ENCODE measurements at regions not wholly inside any gene's neighbourhood (a gene's known extent, or its start where the extent isn't known, plus 50 kb on each side); places are given as distances from the start of the nearest gene placed in this dataset.

- Histone ChIP-seq H3K9ac (no peak overlapping the region), H3K4me3 (IDR thresholded peaks at IDR 0.05; ENCODE audit: insufficient read depth, low read depth, low read length) (no peak overlapping the region), H4K20me1 (ENCODE audit: insufficient read depth) (no peaks in the 10 kb centered on the region), H3K79me2 (ENCODE audit: insufficient read depth, low read depth) (no peaks in the 10 kb centered on the region), H3K4me2 (no peak overlapping the region), H3K27me3 (ENCODE audit: insufficient read depth, low read depth) (no peaks in the 10 kb centered on the region), H2AFZ (ENCODE audit: low read depth) (no peak overlapping the region), H3K36me3 (ENCODE audit: insufficient read depth) (no peaks in the 10 kb centered on the region), H3K27ac (no peak overlapping the region), H3K4me1 (ENCODE audit: low read depth, poor library complexity, severe bottlenecking) (no peaks in the 10 kb centered on the region)
- no peak for TF ChIP-seq CTCF (conservative IDR thresholded peaks at IDR 0.05; ENCODE audit: low read depth, low read length)
Measured at GRCh38 chr18:6613581-6613980, 115.9 kb upstream of the ARHGAP28 start.

GRCh38 chr18:6614952-6615351 lies 114.6 kb upstream of the ARHGAP28 start:
- Histone ChIP-seq H3K4me3 (IDR thresholded peaks at IDR 0.05; ENCODE audit: insufficient read depth, low read depth, low read length) (no peak overlapping the region), H2AFZ (ENCODE audit: low read depth) (no peak overlapping the region), H3K27ac (no peak overlapping the region), H3K4me1 (ENCODE audit: low read depth, poor library complexity, severe bottlenecking) (no peaks in the 10 kb centered on the region), H4K20me1 (ENCODE audit: insufficient read depth) (no peaks in the 10 kb centered on the region), H3K27me3 (ENCODE audit: insufficient read depth, low read depth) (no peaks in the 10 kb centered on the region), H3K36me3 (ENCODE audit: insufficient read depth) (no peaks in the 10 kb centered on the region), H3K9ac (no peak overlapping the region), H3K4me2 (no peak overlapping the region), H3K79me2 (ENCODE audit: insufficient read depth, low read depth) (no peaks in the 10 kb centered on the region)
- TF ChIP-seq CTCF (conservative IDR thresholded peaks at IDR 0.05; ENCODE audit: low read depth, low read length): no peak

- no peaks in the 10 kb centered on the region for H4K20me1 ChIP-seq (ENCODE audit: insufficient read depth)
- H3K27ac ChIP-seq: no peak overlapping the region
- no peak overlapping the region for H3K4me3 ChIP-seq (IDR thresholded peaks at IDR 0.05; ENCODE audit: insufficient read depth, low read depth, low read length)
- no peak for TF ChIP-seq CTCF (conservative IDR thresholded peaks at IDR 0.05; ENCODE audit: low read depth, low read length)
- no peak overlapping the region for H3K4me2 ChIP-seq
- H3K79me2 ChIP-seq (ENCODE audit: insufficient read depth, low read depth): no peaks in the 10 kb centered on the region
- no peaks in the 10 kb centered on the region for H3K27me3 ChIP-seq (ENCODE audit: insufficient read depth, low read depth)
- H3K36me3 ChIP-seq (ENCODE audit: insufficient read depth): no peaks in the 10 kb centered on the region
- no peaks in the 10 kb centered on the region for H3K4me1 ChIP-seq (ENCODE audit: low read depth, poor library complexity, severe bottlenecking)
- no peak overlapping the region for H2AFZ ChIP-seq (ENCODE audit: low read depth)
- no peak overlapping the region for H3K9ac ChIP-seq
Measured at GRCh38 chr18:6616981-6617380, 112.5 kb upstream of the ARHGAP28 start.

GRCh38 chr18:6621437-6621836 lies 108.1 kb upstream of the ARHGAP28 start:
- H3K4me1 ChIP-seq (ENCODE audit: low read depth, poor library complexity, severe bottlenecking): no peaks in the 10 kb centered on the region
- no peak overlapping the region for H3K4me3 ChIP-seq (IDR thresholded peaks at IDR 0.05; ENCODE audit: insufficient read depth, low read depth, low read length)
- H3K4me2 ChIP-seq: no peak overlapping the region
- no peak overlapping the region for H2AFZ ChIP-seq (ENCODE audit: low read depth)
- H3K79me2 ChIP-seq (ENCODE audit: insufficient read depth, low read depth): no peaks in the 10 kb centered on the region
- H3K36me3 ChIP-seq (ENCODE audit: insufficient read depth): no peaks in the 10 kb centered on the region
- H4K20me1 ChIP-seq (ENCODE audit: insufficient read depth): no peaks in the 10 kb centered on the region
- H3K9ac ChIP-seq: no peak overlapping the region
- TF ChIP-seq CTCF (conservative IDR thresholded peaks at IDR 0.05; ENCODE audit: low read depth, low read length): no peak
- no peak overlapping the region for H3K27ac ChIP-seq
- H3K27me3 ChIP-seq (ENCODE audit: insufficient read depth, low read depth): no peaks in the 10 kb centered on the region

- Histone ChIP-seq H3K27me3 (ENCODE audit: insufficient read depth, low read depth) (no peaks in the 10 kb centered on the region), H3K4me1 (ENCODE audit: low read depth, poor library complexity, severe bottlenecking) (no peaks in the 10 kb centered on the region), H3K79me2 (ENCODE audit: insufficient read depth, low read depth) (no peaks in the 10 kb centered on the region), H3K9ac (no peak overlapping the region), H3K36me3 (ENCODE audit: insufficient read depth) (no peaks in the 10 kb centered on the region), H4K20me1 (ENCODE audit: insufficient read depth) (no peaks in the 10 kb centered on the region), H2AFZ (ENCODE audit: low read depth) (no peak overlapping the region), H3K27ac (no peak overlapping the region), H3K4me2 (no peak overlapping the region), H3K4me3 (IDR thresholded peaks at IDR 0.05; ENCODE audit: insufficient read depth, low read depth, low read length) (no peak overlapping the region)
- no peak for TF ChIP-seq CTCF (conservative IDR thresholded peaks at IDR 0.05; ENCODE audit: low read depth, low read length)
Measured at GRCh38 chr18:6623278-6623677, 106.2 kb upstream of the ARHGAP28 start.

Data from KMS-11 (cell line).